HEK293T (cell line): ENCODE measurements at regions not wholly inside any gene's neighbourhood (a gene's known extent, or its start where the extent isn't known, plus 50 kb on each side); places are given as distances from the start of the nearest gene placed in this dataset.

ENCODE experiments used
- CTBP1 ChIP-seq: fragments of 450-650 bp; IDR thresholded peaks from 2 replicates; pipeline ENCODE4 v1.6.1; 2016; ENCODE audit warnings: borderline replicate concordance
- ELF4 ChIP-seq: fragments of 450-650 bp; IDR thresholded peaks from 2 replicates; pipeline ENCODE4 v1.6.1; 2017; ENCODE audit warnings: antibody characterized with exemption
- FOXK2 ChIP-seq: fragments of 450-650 bp; IDR thresholded peaks from 2 replicates; pipeline ENCODE4 v1.6.1; 2016; ENCODE audit warnings: mild to moderate bottlenecking
- FOXM1 ChIP-seq: fragments of 450-650 bp; IDR thresholded peaks from 2 replicates; pipeline ENCODE4 v1.6.1; 2017; ENCODE audit warnings: mild to moderate bottlenecking, borderline replicate concordance
- PKNOX1 ChIP-seq: fragments of 450-650 bp; IDR thresholded peaks from 2 replicates; pipeline ENCODE4 v1.6.1; 2016
- SP1 ChIP-seq: fragments of 450-650 bp; IDR thresholded peaks from 2 replicates; pipeline ENCODE4 v1.6.1; 2017
- SUZ12 ChIP-seq: fragments of 450-650 bp; IDR thresholded peaks from 2 replicates; pipeline ENCODE4 v1.6.1; 2016; ENCODE audit warnings: mild to moderate bottlenecking
- ZNF384 ChIP-seq: fragments of 450-650 bp; IDR thresholded peaks from 2 replicates; pipeline ENCODE4 v1.6.1; 2016

GRCh38 chr3:168997488-168997887, 666.0 kb downstream of the MECOM start:
- TF ChIP-seq SP1 (no peak), SUZ12 (no peak), FOXK2 (no peak), PKNOX1 (no peak), CTBP1 (no peak), ELF4 (no peak), FOXM1 (no peak), ZNF384 (no peak)
